Lower leg skin (tissue), 3 donors: ENCODE measurements at regions not wholly inside any gene's neighbourhood (a gene's known extent, or its start where the extent isn't known, plus 50 kb on each side); places are given as distances from the start of the nearest gene placed in this dataset.

ENCODE experiments used
- CTCF ChIP-seq, 3 donors: fragments of 450-650 bp; IDR thresholded peaks; one replicate each; pipeline ENCODE4 v1.5.1; 2016; ENCODE audit warnings: antibody characterized with exemption in 3 of 3, mild to moderate bottlenecking in 3 of 3, moderate library complexity in 2 of 3
- POLR2A ChIP-seq, 2 donors: fragments of 450-650 bp; IDR thresholded peaks; one replicate each; pipeline ENCODE4 v1.6.1; 2016 to 2017; ENCODE audit warnings: antibody characterized with exemption in 2 of 2, mild to moderate bottlenecking in 1 of 2, moderate library complexity in 1 of 2

GRCh38 chr16:86881861-86882273, 303.5 kb downstream of the FOXL1 start:
- TF ChIP-seq CTCF (IDR thresholded peaks at IDR 0.05) (no peak), POLR2A (IDR thresholded peaks at IDR 0.05) (no peak)
